Anterior cingulate cortex (tissue), 58 donors: ENCODE measurements at regions not wholly inside any gene's neighbourhood (a gene's known extent, or its start where the extent isn't known, plus 50 kb on each side); places are given as distances from the start of the nearest gene placed in this dataset.

Experiments
- DNase-seq, 58 donors: peaks; one replicate each; lab custom pipeline; 2025; lab: John Stamatoyannopoulos, UW

- no peak for DNase-seq
These were observed 1469.7 kb downstream of the BRD1 start for GRCh38 chr22:48357961-48358360.

DNA sequence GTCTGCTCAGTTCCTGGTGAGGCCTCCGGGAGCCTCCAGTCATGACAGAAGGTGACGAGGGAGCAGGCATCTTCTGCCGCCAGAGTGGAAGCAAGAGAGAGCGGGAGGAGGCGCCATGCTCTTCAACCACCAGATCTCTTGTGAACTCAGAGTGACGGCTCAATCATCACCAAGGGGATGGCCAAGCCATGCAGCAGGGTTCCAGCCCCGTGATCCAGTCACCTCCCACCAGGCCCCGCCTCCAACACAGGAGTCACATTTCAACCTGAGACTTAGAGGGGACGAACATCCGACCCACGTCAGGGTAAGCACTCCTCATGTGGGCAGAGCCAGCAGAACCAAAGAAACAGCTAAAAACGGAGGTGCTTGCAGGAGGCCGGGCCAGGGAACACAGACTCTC lies 1470.5 kb downstream of the BRD1 start:
- DNase-seq, result no peak

- no peak for DNase-seq
These were observed 1470.9 kb downstream of the BRD1 start for GRCh38 chr22:48356731-48357130.

GRCh38 chr22:48354096-48354495 lies 1473.6 kb downstream of the BRD1 start:
- no peak for DNase-seq

DNA sequence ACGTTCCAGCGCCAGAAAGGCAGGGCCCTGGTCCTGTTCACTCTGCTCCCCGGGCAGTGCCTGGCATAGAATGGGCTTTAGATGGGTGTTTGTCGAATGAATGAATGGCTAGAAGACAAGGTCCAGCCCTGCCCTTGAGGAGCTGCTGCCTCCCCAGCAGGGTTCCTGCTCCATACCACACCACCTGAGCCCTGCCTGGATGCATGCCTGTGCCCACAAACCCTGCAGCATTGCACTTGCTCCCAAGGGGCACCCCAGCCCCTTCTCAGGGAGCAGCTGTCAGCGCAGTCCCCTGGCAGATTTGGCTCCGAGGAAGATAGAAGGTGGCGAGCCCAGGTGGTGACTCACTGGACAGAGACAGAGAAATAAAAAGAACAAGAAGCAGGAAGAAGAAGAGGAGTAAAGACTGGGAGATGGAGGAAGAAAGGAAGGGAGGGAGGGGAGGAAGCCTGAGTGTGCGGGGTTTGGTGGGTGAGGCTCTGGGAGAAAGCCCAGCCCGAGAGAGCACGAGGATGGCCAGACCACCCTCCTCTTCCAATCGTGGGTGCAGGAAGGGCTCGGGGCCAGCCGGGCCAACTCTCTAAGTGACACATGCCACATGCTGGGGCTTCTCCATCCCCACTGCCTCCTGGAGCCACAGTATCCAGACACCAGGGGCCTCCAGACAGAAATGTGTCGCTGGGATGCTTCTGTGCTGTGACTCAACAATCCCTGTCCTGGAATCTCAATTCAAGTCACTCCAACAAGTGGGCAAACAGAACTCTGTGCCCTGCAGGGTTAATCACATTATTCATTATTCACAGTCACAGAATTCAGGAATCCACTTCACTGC lies 1474.3 kb downstream of the BRD1 start:
- DNase-seq, result no peak

- DNase-seq, result no peak
These were observed 1475.4 kb downstream of the BRD1 start for GRCh38 chr22:48352086-48352911.

GRCh38 chr22:48351376-48352085 lies 1476.1 kb downstream of the BRD1 start:
- DNase-seq, result no peak

- DNase-seq, result no peak
These were observed 1477.2 kb downstream of the BRD1 start for GRCh38 chr22:48350456-48350855.

DNA sequence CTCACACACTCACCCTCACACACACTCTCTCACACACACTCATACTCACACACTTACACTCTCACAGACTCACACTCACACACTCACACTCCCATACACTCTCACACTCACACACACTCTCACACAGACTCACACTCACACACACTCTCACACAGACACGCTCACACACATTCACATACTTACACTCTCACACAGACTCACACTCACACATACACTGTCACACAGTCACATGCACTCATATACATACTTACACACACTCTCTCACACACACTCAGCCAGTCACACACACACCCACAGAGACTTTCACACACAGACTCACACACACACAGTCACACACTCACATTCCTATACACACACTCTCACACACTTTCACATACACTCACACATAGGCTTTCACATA lies 1478.8 kb downstream of the BRD1 start:
- no peak for DNase-seq

- peak in 1 of 58 donors; percentile 20 for DNase-seq
These were observed 1480.4 kb downstream of the BRD1 start for GRCh38 chr22:48347311-48347710.

DNA sequence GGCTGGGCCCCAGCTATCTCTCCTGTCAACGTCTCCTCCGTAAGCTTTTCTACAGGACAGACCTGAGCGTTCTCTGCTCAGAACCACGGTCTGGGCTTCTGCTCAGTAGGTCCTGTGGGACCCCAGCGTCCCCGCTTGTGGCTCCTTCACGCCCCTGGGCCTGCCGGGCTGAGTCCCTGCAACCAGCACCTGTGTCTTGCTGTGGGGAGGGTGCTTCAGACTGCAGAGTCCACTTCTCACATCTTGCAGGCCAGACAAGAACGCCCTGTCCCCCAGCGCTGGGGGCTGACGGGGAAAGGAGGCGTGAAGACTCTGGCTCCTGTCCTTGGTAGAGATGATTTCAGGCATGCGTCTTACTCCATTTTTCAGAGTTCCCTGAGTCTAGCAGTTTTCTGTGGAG lies 1480.8 kb downstream of the BRD1 start:
- DNase-seq, result no peak

DNA sequence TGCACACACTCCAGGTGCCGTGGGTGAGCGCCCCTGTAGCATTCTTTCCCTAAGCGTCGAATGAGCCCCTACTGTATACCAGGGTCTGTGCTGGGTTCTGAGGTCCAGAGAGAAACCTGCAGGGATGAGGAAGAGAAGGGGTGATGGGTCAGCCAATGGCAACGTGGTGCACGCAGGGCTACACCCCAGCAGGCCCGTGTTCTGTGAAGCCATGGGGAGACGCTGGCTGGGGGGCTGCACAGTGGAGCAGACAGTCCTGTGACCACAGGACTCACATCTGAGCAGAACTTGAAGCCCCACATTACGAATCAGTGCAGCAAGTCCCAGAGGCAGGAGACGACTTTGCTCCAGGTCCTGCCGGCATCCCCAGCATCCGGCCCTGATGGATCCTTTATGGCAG lies 1481.4 kb downstream of the BRD1 start:
- no peak for DNase-seq

DNA sequence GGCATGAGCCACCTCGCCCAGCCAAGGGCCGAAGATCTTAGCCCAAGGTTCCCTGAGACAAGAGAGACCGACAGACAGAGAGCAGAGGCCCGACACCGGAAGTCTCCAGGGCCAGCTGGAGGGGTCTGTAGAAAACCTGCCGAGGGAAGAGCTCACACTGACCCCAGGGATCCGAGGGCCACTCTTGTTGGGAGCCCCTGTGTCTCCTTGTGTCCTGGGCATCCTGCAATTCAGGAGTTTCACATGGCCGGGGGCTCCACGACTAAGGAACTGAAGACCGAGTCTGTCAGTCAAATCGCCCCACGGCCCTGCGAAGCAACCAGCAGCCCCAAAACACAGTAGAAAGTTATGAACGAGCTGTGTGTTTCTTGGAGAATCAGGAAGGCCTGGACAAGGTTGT lies 1482.0 kb downstream of the BRD1 start:
- DNase-seq, result no peak

GRCh38 chr22:48343461-48343860 lies 1484.2 kb downstream of the BRD1 start:
- no peak for DNase-seq

- no peak for DNase-seq
These were observed 1484.9 kb downstream of the BRD1 start for GRCh38 chr22:48342732-48343131.

DNA sequence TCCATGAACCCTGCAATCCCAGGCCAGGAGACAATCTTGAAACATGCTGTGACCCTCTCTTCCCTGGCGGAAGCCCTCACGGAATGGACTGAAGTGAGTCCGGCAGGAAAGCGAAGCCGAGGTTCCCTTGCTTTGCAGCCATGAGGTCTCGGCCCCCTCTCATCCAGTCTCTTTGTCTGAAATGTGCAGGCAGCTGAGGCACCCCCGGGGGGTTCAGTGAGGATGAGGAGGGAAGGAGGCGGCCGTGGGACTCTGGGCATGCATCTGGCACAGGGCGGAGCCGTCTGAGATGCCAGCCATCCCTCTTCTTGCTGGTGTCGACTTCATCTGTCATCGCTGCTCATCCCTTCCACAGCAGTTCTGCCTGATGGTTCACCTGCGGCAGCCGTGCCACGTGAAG lies 1485.7 kb downstream of the BRD1 start:
- no peak for DNase-seq

DNA sequence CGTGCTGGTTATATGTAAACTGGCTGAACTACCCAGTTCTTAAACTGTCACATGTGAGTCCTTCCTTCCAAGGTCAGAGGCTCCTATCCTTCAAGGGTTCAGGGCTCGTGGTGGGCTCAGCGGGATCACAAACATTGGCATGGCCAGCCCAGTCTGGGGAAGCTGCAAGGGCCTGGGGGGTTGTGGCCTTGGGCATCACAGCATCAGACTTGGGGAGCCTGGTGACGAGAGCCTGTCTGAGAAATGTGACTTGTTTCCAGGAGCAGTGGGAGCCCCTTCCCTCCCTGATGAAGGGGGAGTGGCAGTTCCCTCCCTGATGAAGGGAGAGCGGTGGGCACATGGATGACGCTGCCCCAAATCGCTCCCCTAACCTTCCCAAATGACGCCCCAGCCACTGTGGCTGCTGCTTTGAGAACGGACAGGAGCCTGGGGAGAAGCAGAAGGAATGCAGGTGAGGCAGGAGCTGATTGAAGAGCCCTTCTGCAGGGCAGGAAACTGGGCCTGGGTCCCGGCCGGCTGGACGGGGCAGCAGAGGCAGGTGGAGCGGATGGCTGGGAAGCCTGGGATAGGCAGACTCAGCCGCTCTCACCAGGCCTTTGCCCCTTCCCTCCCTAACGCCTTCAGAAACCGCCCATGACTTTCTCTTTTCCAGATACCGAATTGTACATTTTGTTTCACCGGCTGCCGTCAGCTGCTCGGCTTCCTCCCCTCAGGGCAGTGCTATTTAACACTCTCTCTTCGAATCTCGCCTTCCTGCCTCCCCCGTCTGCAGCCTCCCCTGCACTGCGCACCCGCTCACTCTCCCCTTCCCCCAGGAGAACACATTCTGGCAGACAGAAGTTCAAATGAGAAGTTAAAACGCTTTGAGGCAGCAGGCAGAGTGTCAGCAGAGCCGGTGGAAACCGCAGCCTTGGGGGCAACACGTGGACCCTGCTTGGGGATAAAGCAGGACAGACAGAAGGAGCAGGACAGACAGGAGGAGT lies 1486.7 kb downstream of the BRD1 start:
- DNase-seq, result peak in 4 of 58 donors; percentile 7 to 49 (median 32)

DNA sequence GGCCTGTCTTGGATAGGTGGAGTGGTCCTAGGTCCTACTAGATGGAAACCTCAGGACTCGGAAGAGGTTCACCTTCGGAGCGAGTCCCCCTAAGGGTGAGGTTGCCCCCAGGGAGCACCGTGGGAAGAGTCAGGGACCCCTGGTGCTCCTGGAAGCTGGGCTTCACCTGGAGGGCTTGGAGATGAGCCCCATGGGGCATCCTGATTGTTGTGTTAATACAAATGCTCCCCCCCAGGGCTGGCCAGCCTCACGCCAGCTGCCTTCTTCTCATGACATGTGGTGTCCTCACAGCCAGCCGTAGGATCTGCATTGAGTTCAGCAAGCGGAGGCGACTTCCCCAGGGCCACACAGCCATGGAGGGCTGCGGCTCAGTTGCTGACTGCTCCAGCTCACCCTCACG lies 1487.5 kb downstream of the BRD1 start:
- no peak for DNase-seq

- no peak for DNase-seq
These were observed 1488.6 kb downstream of the BRD1 start for GRCh38 chr22:48338793-48339705.
